ENCODE measurements at regions not wholly inside any gene's neighbourhood (a gene's known extent, or its start where the extent isn't known, plus 50 kb on each side); places are given as distances from the start of the nearest gene placed in this dataset.

DNA sequence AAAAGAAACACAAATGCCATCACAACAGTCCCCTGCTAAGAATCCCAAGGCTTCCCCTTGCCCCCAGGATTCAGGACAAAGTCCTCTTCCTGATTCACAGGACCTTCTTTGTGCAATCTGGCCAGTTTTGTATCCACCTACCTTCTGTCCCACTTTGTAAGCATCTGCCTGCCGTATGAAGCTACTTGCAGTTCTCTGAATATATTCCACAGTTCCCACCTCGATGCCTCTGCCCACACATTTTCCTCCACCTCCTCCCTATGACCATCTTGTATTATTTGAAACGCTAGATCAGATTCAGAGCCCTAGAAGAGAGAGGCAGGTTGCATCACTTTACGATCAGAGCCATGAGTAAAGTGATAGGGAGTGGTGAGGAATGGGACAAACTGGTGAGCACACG lies 159.2 kb upstream of the XYLT1 start:
- no peak overlapping the region for H3K27ac ChIP-seq (ENCODE audit: low read depth, low read length)
- no peaks in the 10 kb centered on the region for H4K20me1 ChIP-seq (ENCODE audit: insufficient read depth, low read length)
- H3K36me3 ChIP-seq (ENCODE audit: insufficient read depth, low read length) = no peaks in the 10 kb centered on the region
- TF ChIP-seq, protein P1, sequence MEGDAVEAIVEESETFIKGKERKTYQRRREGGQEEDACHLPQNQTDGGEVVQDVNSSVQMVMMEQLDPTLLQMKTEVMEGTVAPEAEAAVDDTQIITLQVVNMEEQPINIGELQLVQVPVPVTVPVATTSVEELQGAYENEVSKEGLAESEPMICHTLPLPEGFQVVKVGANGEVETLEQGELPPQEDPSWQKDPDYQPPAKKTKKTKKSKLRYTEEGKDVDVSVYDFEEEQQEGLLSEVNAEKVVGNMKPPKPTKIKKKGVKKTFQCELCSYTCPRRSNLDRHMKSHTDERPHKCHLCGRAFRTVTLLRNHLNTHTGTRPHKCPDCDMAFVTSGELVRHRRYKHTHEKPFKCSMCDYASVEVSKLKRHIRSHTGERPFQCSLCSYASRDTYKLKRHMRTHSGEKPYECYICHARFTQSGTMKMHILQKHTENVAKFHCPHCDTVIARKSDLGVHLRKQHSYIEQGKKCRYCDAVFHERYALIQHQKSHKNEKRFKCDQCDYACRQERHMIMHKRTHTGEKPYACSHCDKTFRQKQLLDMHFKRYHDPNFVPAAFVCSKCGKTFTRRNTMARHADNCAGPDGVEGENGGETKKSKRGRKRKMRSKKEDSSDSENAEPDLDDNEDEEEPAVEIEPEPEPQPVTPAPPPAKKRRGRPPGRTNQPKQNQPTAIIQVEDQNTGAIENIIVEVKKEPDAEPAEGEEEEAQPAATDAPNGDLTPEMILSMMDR (IDR thresholded peaks at IDR 0.05; ENCODE audit: extremely low read depth, low read depth, low read length) = no peak
- no peak for DNase-seq (ENCODE audit: insufficient read length, low spot score, missing footprints)
- no peak overlapping the region for H3K4me2 ChIP-seq (ENCODE audit: insufficient read depth, low read length)
- no peak overlapping the region for H2AFZ ChIP-seq (ENCODE audit: low read length)
- H3K9me3 ChIP-seq (ENCODE audit: low read depth, low read length) = no peaks in the 10 kb centered on the region
- H3K79me2 ChIP-seq (ENCODE audit: insufficient read depth, low read length) = no peaks in the 10 kb centered on the region
- no peaks in the 10 kb centered on the region for H3K27me3 ChIP-seq (ENCODE audit: insufficient read depth, low read length)
- no peak overlapping the region for H3K4me3 ChIP-seq (ENCODE audit: insufficient read depth, low read length)
- no peaks in the 10 kb centered on the region for H3K4me1 ChIP-seq (ENCODE audit: insufficient read depth, low read length)

DNA sequence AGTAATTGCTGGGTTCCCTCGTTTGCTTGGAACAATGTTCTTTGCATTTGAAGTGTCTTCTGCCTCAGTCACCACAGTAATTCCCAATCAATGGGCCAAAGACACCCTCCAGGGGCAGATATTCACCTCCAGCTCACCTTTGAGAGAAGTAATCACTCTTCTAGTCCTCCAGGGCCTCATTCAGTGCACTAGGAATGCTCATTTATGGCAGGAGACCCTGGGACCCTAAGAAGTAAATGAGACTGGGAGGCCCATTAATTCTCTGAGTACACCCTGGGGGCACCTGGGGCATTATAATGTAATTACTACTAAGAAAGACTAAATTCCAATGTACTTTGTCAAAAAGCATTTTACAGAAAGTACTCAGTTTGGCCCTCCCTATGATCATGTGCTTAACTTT lies 158.2 kb upstream of the XYLT1 start:
- Histone ChIP-seq H3K79me2 (ENCODE audit: insufficient read depth, low read length) (no peaks in the 10 kb centered on the region), H3K4me3 (ENCODE audit: insufficient read depth, low read length) (no peak overlapping the region), H3K27ac (ENCODE audit: low read depth, low read length) (no peak overlapping the region), H4K20me1 (ENCODE audit: insufficient read depth, low read length) (no peaks in the 10 kb centered on the region), H3K4me2 (ENCODE audit: insufficient read depth, low read length) (no peak overlapping the region), H3K27me3 (ENCODE audit: insufficient read depth, low read length) (no peaks in the 10 kb centered on the region), H3K4me1 (ENCODE audit: insufficient read depth, low read length) (no peaks in the 10 kb centered on the region), H3K9me3 (ENCODE audit: low read depth, low read length) (no peaks in the 10 kb centered on the region), H2AFZ (ENCODE audit: low read length) (no peak overlapping the region), H3K36me3 (ENCODE audit: insufficient read depth, low read length) (no peaks in the 10 kb centered on the region)
- TF ChIP-seq, protein P1 (IDR thresholded peaks at IDR 0.05; ENCODE audit: extremely low read depth, low read depth, low read length) = no peak
- no peak for DNase-seq (ENCODE audit: insufficient read length, low spot score, missing footprints)

DNA sequence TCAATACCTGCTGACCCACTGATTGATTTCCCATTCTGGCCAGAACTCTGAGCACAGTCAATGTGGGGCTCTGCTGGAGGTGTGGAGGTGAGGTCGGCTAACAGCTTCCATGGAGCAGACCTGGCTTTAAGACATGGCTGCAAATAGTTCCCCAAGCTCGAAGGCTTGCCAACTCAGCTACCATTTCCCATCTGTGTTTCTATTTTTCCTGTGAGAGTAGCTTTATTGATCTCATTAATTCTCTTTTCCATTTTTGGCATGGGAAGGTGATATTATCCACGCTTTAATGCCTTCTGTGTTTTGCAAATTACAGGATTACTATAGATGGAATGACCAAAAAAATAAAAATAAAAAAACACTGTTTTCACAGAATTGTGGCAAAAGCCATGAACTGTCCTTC lies 151.6 kb upstream of the XYLT1 start:
- Histone ChIP-seq H3K9me3 (ENCODE audit: low read depth, low read length) (no peaks in the 10 kb centered on the region), H4K20me1 (ENCODE audit: insufficient read depth, low read length) (no peaks in the 10 kb centered on the region), H3K4me3 (ENCODE audit: insufficient read depth, low read length) (no peak overlapping the region), H3K27me3 (ENCODE audit: insufficient read depth, low read length) (no peaks in the 10 kb centered on the region), H3K79me2 (ENCODE audit: insufficient read depth, low read length) (no peaks in the 10 kb centered on the region), H3K36me3 (ENCODE audit: insufficient read depth, low read length) (no peaks in the 10 kb centered on the region), H3K27ac (ENCODE audit: low read depth, low read length) (no peak overlapping the region), H2AFZ (ENCODE audit: low read length) (no peak overlapping the region), H3K4me2 (ENCODE audit: insufficient read depth, low read length) (no peak overlapping the region), H3K4me1 (ENCODE audit: insufficient read depth, low read length) (no peaks in the 10 kb centered on the region)
- TF ChIP-seq, protein P1 (IDR thresholded peaks at IDR 0.05; ENCODE audit: extremely low read depth, low read depth, low read length) = no peak
- DNase-seq (ENCODE audit: insufficient read length, low spot score, missing footprints) = no peak

DNA sequence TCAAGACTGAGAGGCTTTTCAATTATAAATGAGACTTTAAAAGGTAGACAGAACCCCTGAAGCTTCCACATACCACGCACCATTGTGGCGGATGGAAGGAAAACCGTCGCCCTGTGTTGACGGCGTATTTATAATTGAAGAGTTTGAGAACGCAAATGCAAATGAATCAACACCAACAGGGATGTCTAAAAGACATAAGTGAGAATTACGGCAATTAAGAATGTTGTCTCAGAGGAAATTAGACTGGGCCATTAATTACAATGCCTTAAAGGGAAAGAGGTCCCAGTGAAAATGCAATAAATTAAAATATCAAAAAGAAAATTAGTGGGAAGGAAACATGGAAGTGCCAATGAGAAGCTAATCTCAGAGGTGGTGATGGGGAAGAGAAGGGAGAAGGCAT lies 148.5 kb upstream of the XYLT1 start:
- no peaks in the 10 kb centered on the region for H3K27me3 ChIP-seq (ENCODE audit: insufficient read depth, low read length)
- H3K27ac ChIP-seq (ENCODE audit: low read depth, low read length) = no peak overlapping the region
- no peak for DNase-seq (ENCODE audit: insufficient read length, low spot score, missing footprints)
- no peak overlapping the region for H3K4me3 ChIP-seq (ENCODE audit: insufficient read depth, low read length)
- no peaks in the 10 kb centered on the region for H4K20me1 ChIP-seq (ENCODE audit: insufficient read depth, low read length)
- no peaks in the 10 kb centered on the region for H3K4me1 ChIP-seq (ENCODE audit: insufficient read depth, low read length)
- no peak overlapping the region for H2AFZ ChIP-seq (ENCODE audit: low read length)
- no peaks in the 10 kb centered on the region for H3K9me3 ChIP-seq (ENCODE audit: low read depth, low read length)
- TF ChIP-seq, protein P1 (IDR thresholded peaks at IDR 0.05; ENCODE audit: extremely low read depth, low read depth, low read length) = no peak
- no peaks in the 10 kb centered on the region for H3K79me2 ChIP-seq (ENCODE audit: insufficient read depth, low read length)
- no peak overlapping the region for H3K4me2 ChIP-seq (ENCODE audit: insufficient read depth, low read length)
- no peaks in the 10 kb centered on the region for H3K36me3 ChIP-seq (ENCODE audit: insufficient read depth, low read length)

Data from osteoblast (primary cell).